OCI-LY1 (cell line): ENCODE measurements at regions not wholly inside any gene's neighbourhood (a gene's known extent, or its start where the extent isn't known, plus 50 kb on each side); places are given as distances from the start of the nearest gene placed in this dataset.
"Not testable (repeated sequence)": the region's sequence is repeated elsewhere in the genome, so short reads cannot be mapped to it uniquely, and the experiment has no call there.

Source experiments
- H2AFZ ChIP-seq: fragments of 200-600 bp; sonication (generic), shearing (Covaris generic); 2 replicates; pipeline ENCODE4 v1.6.0; 2014; ENCODE audit warnings: antibody characterized with exemption, mild to moderate bottlenecking, low read length
- H3F3A ChIP-seq: fragments of 200-600 bp; sonication (generic), shearing (Covaris generic); 2 replicates; pipeline ENCODE4 v1.6.0; 2014; ENCODE audit warnings: mild to moderate bottlenecking, antibody characterized with exemption, low read length, moderate library complexity; ENCODE audit not compliant: insufficient read depth
- H3K27ac ChIP-seq: fragments of 200-600 bp; sonication (generic); 2 replicates; pipeline ENCODE4 v1.5.1; 2014; ENCODE audit warnings: low read length, mixed run types, mild to moderate bottlenecking, low read depth; ENCODE audit not compliant: poor library complexity, severe bottlenecking
- H3K27me3 ChIP-seq: fragments of 200-600 bp; sonication (generic); 2 replicates; pipeline ENCODE4 v1.6.0; 2014; ENCODE audit warnings: antibody characterized with exemption, mild to moderate bottlenecking, low read length, moderate library complexity; ENCODE audit not compliant: insufficient read depth
- H3K36me3 ChIP-seq: fragments of 200-600 bp; sonication (generic); 2 replicates; pipeline ENCODE4 v1.6.1; 2014; ENCODE audit warnings: mild to moderate bottlenecking, antibody characterized with exemption, low read length, moderate library complexity, mixed read lengths; ENCODE audit not compliant: insufficient read depth
- H3K4me1 ChIP-seq: fragments of 200-600 bp; sonication (generic); 2 replicates; pipeline ENCODE4 v1.5.1; 2014; ENCODE audit warnings: mild to moderate bottlenecking, low read length, moderate library complexity; ENCODE audit not compliant: insufficient read depth, severe bottlenecking
- H3K4me2 ChIP-seq: fragments of 200-600 bp; sonication (generic), shearing (Covaris generic); 2 replicates; pipeline ENCODE4 v1.6.1; 2014; ENCODE audit warnings: low read length
- H3K4me3 ChIP-seq: fragments of 200-600 bp; sonication (generic); 2 replicates; pipeline ENCODE4 v1.5.1; 2014; ENCODE audit warnings: low read length, low read depth, mild to moderate bottlenecking, mixed read lengths; ENCODE audit not compliant: poor library complexity, severe bottlenecking
- H3K79me2 ChIP-seq: fragments of 200-600 bp; shearing (Covaris generic); 2 replicates; pipeline ENCODE4 v1.6.1; 2016; ENCODE audit warnings: mixed run types, low read length, mixed read lengths; ENCODE audit not compliant: insufficient read depth
- H3K9ac ChIP-seq: fragments of 200-600 bp; sonication (generic), shearing (Covaris generic); 2 replicates; pipeline ENCODE4 v1.6.1; 2014; ENCODE audit warnings: mild to moderate bottlenecking, low read length, mixed read lengths
- H3K9me2 ChIP-seq: fragments of 200-600 bp; sonication (generic), shearing (Covaris generic); 2 replicates; pipeline ENCODE4 v1.6.1; 2014; ENCODE audit warnings: low read depth, mild to moderate bottlenecking, low read length, mixed read lengths
- H3K9me3 ChIP-seq: fragments of 200-600 bp; shearing (Covaris generic); 2 replicates; pipeline ENCODE4 v1.6.1; 2014; ENCODE audit warnings: low read length, mixed read lengths
- H4K20me1 ChIP-seq: fragments of 200-600 bp; sonication (generic), shearing (Covaris generic); 2 replicates; pipeline ENCODE4 v1.6.0; 2016; ENCODE audit warnings: mild to moderate bottlenecking, low read length; ENCODE audit not compliant: insufficient read depth
- CTCF ChIP-seq: fragments of 200-600 bp; sonication (generic), shearing (Covaris generic); IDR thresholded peaks from 2 replicates; pipeline ENCODE4 v1.5.1; 2017; ENCODE audit warnings: mild to moderate bottlenecking, antibody characterized with exemption, low read length, moderate library complexity, mixed read lengths
- EZH2 ChIP-seq: fragments of 200-600 bp; sonication (generic), shearing (Covaris generic); IDR thresholded peaks from 2 replicates; pipeline ENCODE4 v1.8.0; 2017; ENCODE audit warnings: borderline replicate concordance, mixed run types, mild to moderate bottlenecking, antibody characterized with exemption, low read length, moderate library complexity, mixed read lengths

GRCh38 chr17:68670967-68671693 lies 70.0 kb upstream of the FAM20A start:
- H3K79me2 ChIP-seq: no peaks in the 10 kb centered on the region
- H3K27ac ChIP-seq: no peak overlapping the region
- no peak overlapping the region for H3K4me2 ChIP-seq
- no peak overlapping the region for H2AFZ ChIP-seq
- no peaks in the 10 kb centered on the region for H4K20me1 ChIP-seq
- 0 out of 2 replicates have a peak, but pooled peaks cover 3% of the 10 kb centered on the region for H3K27me3 ChIP-seq
- H3K4me3 ChIP-seq: no peak overlapping the region
- no peaks in the 10 kb centered on the region for H3K4me1 ChIP-seq
- H3K36me3 ChIP-seq: no peaks in the 10 kb centered on the region
- TF ChIP-seq EZH2 (no peak), CTCF (no peak)
- H3F3A ChIP-seq: no peaks in the 10 kb centered on the region
- H3K9me3 ChIP-seq: no peaks in the 10 kb centered on the region
- no peak overlapping the region for H3K9ac ChIP-seq
- no peaks in the 10 kb centered on the region for H3K9me2 ChIP-seq

- H3K4me1 ChIP-seq, H3K4me3 ChIP-seq, H3F3A ChIP-seq, H3K27ac ChIP-seq, H2AFZ ChIP-seq, H3K4me2 ChIP-seq, H3K79me2 ChIP-seq, H4K20me1 ChIP-seq, H3K9me3 ChIP-seq, H3K27me3 ChIP-seq, H3K36me3 ChIP-seq, H3K9me2 ChIP-seq, H3K9ac ChIP-seq: not testable (repeated sequence)
Observed at GRCh38 chr17:68666438-68666837, 65.3 kb upstream of the FAM20A start.

GRCh38 chr17:68665373-68665772 lies 64.2 kb upstream of the FAM20A start:
- Histone ChIP-seq H2AFZ (no peak overlapping the region), H3K9me3 (no peaks in the 10 kb centered on the region), H3K4me1 (no peaks in the 10 kb centered on the region), H3K9me2 (no peaks in the 10 kb centered on the region), H3K9ac (no peak overlapping the region), H4K20me1 (no peaks in the 10 kb centered on the region), H3K4me3 (no peak overlapping the region), H3K36me3 (no peaks in the 10 kb centered on the region), H3K27ac (no peak overlapping the region), H3K27me3 (no peaks in the 10 kb centered on the region), H3F3A (no peaks in the 10 kb centered on the region), H3K79me2 (no peaks in the 10 kb centered on the region), H3K4me2 (no peak overlapping the region)
- TF ChIP-seq EZH2 (no peak), CTCF (no peak)

- no peaks in the 10 kb centered on the region for H3K9me3 ChIP-seq
- no peaks in the 10 kb centered on the region for H3K4me1 ChIP-seq
- no peak overlapping the region for H3K4me2 ChIP-seq
- no peaks in the 10 kb centered on the region for H3F3A ChIP-seq
- H3K79me2 ChIP-seq: no peaks in the 10 kb centered on the region
- no peak overlapping the region for H2AFZ ChIP-seq
- TF ChIP-seq CTCF (no peak), EZH2 (no peak)
- H3K4me3 ChIP-seq: no peak overlapping the region
- H3K9ac ChIP-seq: no peak overlapping the region
- H3K27ac ChIP-seq: no peak overlapping the region
- H3K9me2 ChIP-seq: no peaks in the 10 kb centered on the region
- no peaks in the 10 kb centered on the region for H3K36me3 ChIP-seq
- no peaks in the 10 kb centered on the region for H4K20me1 ChIP-seq
- no peaks in the 10 kb centered on the region for H3K27me3 ChIP-seq
Observed at GRCh38 chr17:68662479-68662878, 61.3 kb upstream of the FAM20A start.
